Peyer's patch (tissue), 4 donors: ENCODE measurements at regions not wholly inside any gene's neighbourhood (a gene's known extent, or its start where the extent isn't known, plus 50 kb on each side); places are given as distances from the start of the nearest gene placed in this dataset.

ENCODE experiments used
- DNase-seq, 3 donors: peaks; one replicate each; pipeline ENCODE4 v3.0.0-alpha.2; 2017 to 2019
- H3K27ac ChIP-seq, 4 donors: fragments of 200-600 bp; sonication (generic); one replicate each; pipeline ENCODE4 v1.5.1; 2016 to 2019
- H3K27me3 ChIP-seq, 2 donors: fragments of 200-600 bp; sonication (generic); one replicate each; pipeline ENCODE4 v1.5.1; 2019
- H3K36me3 ChIP-seq, 3 donors: fragments of 200-600 bp; sonication (generic); one replicate each; pipeline ENCODE4 v1.5.1; 2016 to 2019
- H3K4me1 ChIP-seq, 4 donors: fragments of 200-600 bp; sonication (generic); one replicate each; pipeline ENCODE4 v1.5.1; 2016 to 2019
- H3K4me3 ChIP-seq, 4 donors: fragments of 200-600 bp; sonication (generic); 1 replicate in 3 of 4; 2 replicates in 1 of 4; pipeline ENCODE4 v1.5.1; 2016 to 2019; ENCODE audit warnings: mild to moderate bottlenecking in 1 of 4
- H3K9me3 ChIP-seq, 4 donors: fragments of 200-600 bp; sonication (generic); one replicate each; pipeline ENCODE4 v1.5.1; 2016 to 2019; ENCODE audit warnings: mild to moderate bottlenecking in 1 of 4
- CTCF ChIP-seq, 6 experiments: fragments of 450-650 bp in 4 of 6; fragments of 200-600 bp in 2 of 6; sonication (generic) in 1 of 6; IDR thresholded peaks; one replicate each; pipeline ENCODE4 v1.5.1; 2017 to 2019; ENCODE audit warnings: antibody characterized with exemption in 6 of 6, mild to moderate bottlenecking in 3 of 6, moderate library complexity in 1 of 6
- POLR2A ChIP-seq, 2 donors: fragments of 450-650 bp; IDR thresholded peaks; one replicate each; pipeline ENCODE4 v1.5.1; 2017; ENCODE audit warnings: antibody characterized with exemption in 2 of 2, mild to moderate bottlenecking in 2 of 2, moderate library complexity in 2 of 2

GRCh38 chr16:60731329-60732050 lies 1304.7 kb downstream of the CDH8 start:
- no peak for DNase-seq
- H3K27me3 ChIP-seq, result no peaks in the 10 kb centered on the region

DNA sequence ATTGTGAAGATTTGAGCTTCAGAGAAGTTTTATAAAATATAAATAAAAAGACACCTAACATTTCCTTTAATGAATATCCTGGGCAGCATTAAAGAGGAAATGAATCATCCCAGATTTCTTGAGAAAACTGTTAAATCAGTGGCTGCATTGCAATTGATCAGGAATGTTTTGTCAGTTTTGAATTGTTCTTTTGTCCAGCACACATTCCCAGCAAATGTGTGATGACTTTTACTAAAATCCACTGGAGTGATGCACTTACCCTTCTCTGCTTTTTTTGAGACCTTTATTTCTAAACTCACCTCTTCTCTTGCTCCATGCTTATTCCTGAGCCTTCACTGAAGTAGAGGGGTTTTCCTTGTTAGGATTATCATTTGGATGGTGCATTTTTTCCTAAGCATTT lies 1307.2 kb downstream of the CDH8 start:
- Histone ChIP-seq H3K4me1 (no peaks in the 10 kb centered on the region), H3K27ac (no peak overlapping the region), H3K27me3 (no peaks in the 10 kb centered on the region), H3K4me3 (no peak overlapping the region), H3K36me3 (no peaks in the 10 kb centered on the region), H3K9me3 (no peaks in the 10 kb centered on the region)
- no peak for DNase-seq
- no peak for TF ChIP-seq CTCF (IDR thresholded peaks at IDR 0.05)
- TF ChIP-seq POLR2A (IDR thresholded peaks at IDR 0.05), result no peak

More at GRCh38 chr16:60731329-60732050, 1304.7 kb downstream of the CDH8 start:
- Histone ChIP-seq H3K4me1 (no peaks in the 10 kb centered on the region), H3K36me3 (no peaks in the 10 kb centered on the region), H3K9me3 (no peaks in the 10 kb centered on the region), H3K4me3 (no peak overlapping the region), H3K27ac (no peak overlapping the region)
- TF ChIP-seq CTCF (IDR thresholded peaks at IDR 0.05), result no peak
- TF ChIP-seq POLR2A (IDR thresholded peaks at IDR 0.05), result no peak

GRCh38 chr16:60727851-60728250 lies 1308.4 kb downstream of the CDH8 start:
- no peaks in the 10 kb centered on the region for H3K27me3 ChIP-seq
- TF ChIP-seq CTCF (IDR thresholded peaks at IDR 0.05), result no peak
- no peak for TF ChIP-seq POLR2A (IDR thresholded peaks at IDR 0.05)
- no peaks in the 10 kb centered on the region for H3K9me3 ChIP-seq
- H3K27ac ChIP-seq, result no peak overlapping the region
- DNase-seq, result no peak
- H3K4me1 ChIP-seq, result no peaks in the 10 kb centered on the region
- no peaks in the 10 kb centered on the region for H3K36me3 ChIP-seq
- no peak overlapping the region for H3K4me3 ChIP-seq

DNA sequence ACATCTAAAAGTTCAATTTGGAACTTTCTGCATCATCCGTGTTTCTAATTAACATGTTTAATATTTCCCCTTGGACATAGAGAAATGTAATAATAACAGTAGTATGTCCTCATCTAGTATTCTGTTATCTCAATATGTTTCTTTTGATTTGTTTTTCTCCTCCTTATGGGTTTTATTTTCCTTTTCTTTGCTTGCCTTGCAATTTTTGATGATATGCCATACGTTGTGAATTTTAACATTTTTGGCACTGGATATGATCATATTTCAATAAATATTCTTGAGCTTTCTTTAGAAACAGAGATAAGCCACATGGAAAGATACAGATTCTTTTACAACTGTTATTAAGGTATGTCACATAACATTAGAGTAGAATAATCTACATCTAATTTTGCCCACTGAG lies 1316.2 kb downstream of the CDH8 start:
- Histone ChIP-seq H3K9me3 (no peaks in the 10 kb centered on the region), H3K36me3 (no peaks in the 10 kb centered on the region), H3K27ac (no peak overlapping the region), H3K27me3 (no peaks in the 10 kb centered on the region), H3K4me3 (no peak overlapping the region), H3K4me1 (no peaks in the 10 kb centered on the region)
- no peak for DNase-seq
- TF ChIP-seq POLR2A (IDR thresholded peaks at IDR 0.05) (no peak), CTCF (IDR thresholded peaks at IDR 0.05) (no peak)

- Histone ChIP-seq H3K27me3 (no peaks in the 10 kb centered on the region), H3K4me1 (no peaks in the 10 kb centered on the region), H3K36me3 (no peaks in the 10 kb centered on the region), H3K4me3 (no peak overlapping the region), H3K9me3 (no peaks in the 10 kb centered on the region), H3K27ac (no peak overlapping the region)
- no peak for DNase-seq
- TF ChIP-seq CTCF (IDR thresholded peaks at IDR 0.05), result no peak
These were observed 1318.4 kb downstream of the CDH8 start for GRCh38 chr16:60717808-60718207.

- no peak for DNase-seq
- Histone ChIP-seq H3K27ac (no peak overlapping the region), H3K4me3 (no peak overlapping the region), H3K27me3 (no peaks in the 10 kb centered on the region), H3K4me1 (no peaks in the 10 kb centered on the region), H3K36me3 (no peaks in the 10 kb centered on the region), H3K9me3 (no peaks in the 10 kb centered on the region)
- no peak for TF ChIP-seq POLR2A (IDR thresholded peaks at IDR 0.05)
- TF ChIP-seq CTCF (IDR thresholded peaks at IDR 0.05), result no peak
These were observed 1324.1 kb downstream of the CDH8 start for GRCh38 chr16:60712144-60712543.
